AG04449 (cell line): ENCODE measurements at regions not wholly inside any gene's neighbourhood (a gene's known extent, or its start where the extent isn't known, plus 50 kb on each side); places are given as distances from the start of the nearest gene placed in this dataset.

ENCODE experiments used
- CTCF ChIA-PET: fragments of 350-600 bp; formaldehyde crosslinking; extraction: SDS; loops from one replicate; lab custom pipeline; 2021; ENCODE audit warnings: antibody characterized with exemption; lab: Yijun Ruan, JAX
- POLR2A ChIA-PET: fragments of 400-600, 350-600 bp; formaldehyde crosslinking; extraction: SDS; loops from one replicate; lab custom pipeline; 2020; ENCODE audit warnings: antibody characterized with exemption, inconsistent platforms; lab: Yijun Ruan, JAX
- DNase-seq: peaks from one replicate; pipeline ENCODE4 v3.0.0-alpha.2; 2010; ENCODE audit warnings: low read depth, low spot score
- H3K4me3 ChIP-seq: 2 replicates; pipeline ENCODE4 v1.5.1; 2011; ENCODE audit warnings: low read depth, mild to moderate bottlenecking, control low read depth, low read length
- CTCF ChIP-seq: IDR thresholded peaks from one replicate; pipeline ENCODE4 v1.5.1; 2011; ENCODE audit warnings: mild to moderate bottlenecking, moderate library complexity, low read length, control low read depth, inconsistent platforms; ENCODE audit not compliant: insufficient read depth; ENCODE audit errors: missing control alignments

GRCh38 chr1:83573776-83574175 lies 425.2 kb downstream of the TTLL7 start:
- H3K4me3 ChIP-seq, result no peak overlapping the region
- CTCF ChIA-PET, result no interaction called here
- DNase-seq, result no peak
- TF ChIP-seq CTCF, result no peak
- POLR2A ChIA-PET, result no interaction called here

- ChIA-PET CTCF (no interaction called here), POLR2A (no interaction called here)
- no peak for TF ChIP-seq CTCF
- H3K4me3 ChIP-seq, result no peak overlapping the region
- DNase-seq, result no peak
These were observed 427.4 kb downstream of the TTLL7 start for GRCh38 chr1:83571536-83571935.

- POLR2A ChIA-PET, result no interaction called here
- TF ChIP-seq CTCF, result no peak
- H3K4me3 ChIP-seq, result no peak overlapping the region
- CTCF ChIA-PET, result no interaction called here
- DNase-seq, result no peak
These were observed 437.6 kb downstream of the TTLL7 start for GRCh38 chr1:83561346-83561745.

- no peak for TF ChIP-seq CTCF
- CTCF ChIA-PET, result no interaction called here
- no peak overlapping the region for H3K4me3 ChIP-seq
- POLR2A ChIA-PET, result no interaction called here
- DNase-seq, result no peak
These were observed 439.6 kb downstream of the TTLL7 start for GRCh38 chr1:83559129-83559840.

- ChIA-PET CTCF (no interaction called here), POLR2A (no interaction called here)
- DNase-seq, result no peak
- H3K4me3 ChIP-seq, result no peak overlapping the region
- no peak for TF ChIP-seq CTCF
These were observed 443.1 kb downstream of the TTLL7 start for GRCh38 chr1:83555871-83556270.

GRCh38 chr1:83554174-83554573 lies 444.8 kb downstream of the TTLL7 start:
- no peak for TF ChIP-seq CTCF
- no peak for DNase-seq
- ChIA-PET POLR2A (no interaction called here), CTCF (no interaction called here)
- H3K4me3 ChIP-seq, result no peak overlapping the region
